H1 (cell line): ENCODE measurements at regions not wholly inside any gene's neighbourhood (a gene's known extent, or its start where the extent isn't known, plus 50 kb on each side); places are given as distances from the start of the nearest gene placed in this dataset.

Source experiments
- CTCF ChIA-PET: fragments of 300-600 bp; sonication (Branson Sonifier 250); formaldehyde crosslinking; loops from one replicate; lab custom pipeline; 2021; ENCODE audit not compliant: partially characterized antibody; lab: Charles Lee
- POLR2A ChIA-PET: fragments of 300-600 bp; sonication (Branson Sonifier 250); formaldehyde crosslinking; loops from one replicate; lab custom pipeline; 2021; ENCODE audit warnings: inconsistent platforms; ENCODE audit not compliant: partially characterized antibody; lab: Charles Lee
- DNase-seq, 2 experiments: peaks; one replicate each; pipeline versions ENCODE4 v3.0.0 to v3.0.0-alpha.2; 2010 to 2022; ENCODE audit warnings: low spot score in 2 of 2, low read depth in 1 of 2, mixed read lengths in 1 of 2
- FAIRE-seq: peaks from 2 replicates; lab custom pipeline; 2011; peaks lifted over from hg19 to GRCh38; lab: Jason Lieb, UNC
- H2AFZ ChIP-seq: 2 replicates; pipeline ENCODE4 v1.8.1; 2012; ENCODE audit warnings: low read length, inconsistent platforms
- H2AK5ac ChIP-seq: 2 replicates; pipeline ENCODE4 v1.6.1; 2013; ENCODE audit warnings: low read depth, low read length
- H2BK120ac ChIP-seq: replicated peaks from 2 replicates; pipeline ENCODE3; 2013; ENCODE audit warnings: low read depth, low read length, inconsistent platforms
- H2BK12ac ChIP-seq: 2 replicates; pipeline ENCODE4 v1.6.1; 2013; ENCODE audit warnings: low read depth, low read length
- H2BK15ac ChIP-seq: 2 replicates; pipeline ENCODE4 v1.6.1; 2013; ENCODE audit warnings: low read length
- H2BK20ac ChIP-seq: 2 replicates; pipeline ENCODE4 v1.6.1; 2013; ENCODE audit warnings: low read length
- H2BK5ac ChIP-seq: 2 replicates; pipeline ENCODE4 v1.6.1; 2013; ENCODE audit warnings: low read depth, low read length
- H3K14ac ChIP-seq: 2 replicates; pipeline ENCODE4 v1.6.1; 2013; ENCODE audit warnings: inconsistent platforms; ENCODE audit not compliant: insufficient read length
- H3K18ac ChIP-seq: 2 replicates; pipeline ENCODE4 v1.6.1; 2013; ENCODE audit warnings: low read length; ENCODE audit errors: extremely low read depth
- H3K23ac ChIP-seq: 2 replicates; pipeline ENCODE4 v1.6.1; 2013; ENCODE audit warnings: inconsistent platforms; ENCODE audit not compliant: insufficient read length
- H3K23me2 ChIP-seq: 2 replicates; pipeline ENCODE4 v1.6.1; 2013; ENCODE audit warnings: low read depth, low read length
- H3K27ac ChIP-seq: 2 replicates; pipeline ENCODE4 v1.6.1; 2011; ENCODE audit warnings: low read depth, low read length, inconsistent platforms
- H3K27me3 ChIP-seq, 4 experiments: replicated peaks in 1 of 4; 1 replicate in 1 of 4; 2 replicates in 3 of 4; pipeline versions ENCODE4 v1.6.1 to v1.8.1; 2011 to 2013; ENCODE audit warnings: low read length in 3 of 4, mild to moderate bottlenecking in 3 of 4, inconsistent platforms in 2 of 4, mixed read lengths in 2 of 4, moderate library complexity in 1 of 4; ENCODE audit not compliant: control insufficient read depth in 3 of 4, insufficient read depth in 3 of 4; ENCODE audit errors: extremely low read depth in 1 of 4
- H3K36me3 ChIP-seq, 4 experiments: 2 replicates each; pipeline versions ENCODE4 v1.6.1 to v1.8.1; 2011 to 2013; ENCODE audit warnings: mild to moderate bottlenecking in 4 of 4, low read length in 3 of 4, moderate library complexity in 2 of 4, control low read depth in 1 of 4, inconsistent platforms in 1 of 4; ENCODE audit not compliant: insufficient read depth in 4 of 4, control insufficient read depth in 2 of 4
- H3K4ac ChIP-seq: replicated peaks from 2 replicates; pipeline ENCODE3; 2013; ENCODE audit warnings: low read length, low read depth, mixed read lengths, inconsistent platforms; ENCODE audit not compliant: insufficient read length
- H3K4me1 ChIP-seq, 4 experiments: replicated peaks in 1 of 4; 1 replicate in 1 of 4; 2 replicates in 3 of 4; pipeline versions ENCODE4 v1.6.1 to v1.8.1; 2011 to 2013; ENCODE audit warnings: low read length in 3 of 4, inconsistent platforms in 2 of 4, mixed read lengths in 1 of 4; ENCODE audit not compliant: insufficient read depth in 4 of 4, control insufficient read depth in 3 of 4
- H3K4me2 ChIP-seq, 2 experiments: 2 replicates each; pipeline versions ENCODE4 v1.6.1 to v1.8.1; 2011 to 2013; ENCODE audit warnings: low read depth in 2 of 2, low read length in 2 of 2, control low read depth in 1 of 2, inconsistent platforms in 1 of 2, mild to moderate bottlenecking in 1 of 2; ENCODE audit not compliant: insufficient read depth in 1 of 2
- H3K4me3 ChIP-seq, 4 experiments: fragments of 200-600, 300-600 bp in 1 of 4; sonication (generic), shearing (Covaris generic), sonication (Bioruptor Twin) in 1 of 4; 2 replicates each; pipeline versions ENCODE4 v1.5.1 to v1.8.1; 2011 to 2016; ENCODE audit warnings: low read length in 4 of 4, low read depth in 3 of 4, control low read depth in 2 of 4, inconsistent platforms in 2 of 4, mild to moderate bottlenecking in 2 of 4, mixed read lengths in 1 of 4, moderate library complexity in 1 of 4; ENCODE audit not compliant: insufficient read depth in 2 of 4; ENCODE audit errors: extremely low read depth in 1 of 4
- H3K56ac ChIP-seq: replicated peaks from 2 replicates; pipeline ENCODE3; 2013; ENCODE audit warnings: low read depth, mild to moderate bottlenecking, mixed read lengths, low read length, inconsistent platforms; ENCODE audit not compliant: insufficient read length
- H3K79me1 ChIP-seq: 2 replicates; pipeline ENCODE4 v1.6.1; 2013; ENCODE audit warnings: low read depth, low read length, control low read depth
- H3K79me2 ChIP-seq, 2 experiments: 2 replicates each; pipeline versions ENCODE4 v1.6.1 to v1.8.1; 2012 to 2013; ENCODE audit warnings: low read length in 2 of 2, mild to moderate bottlenecking in 2 of 2, inconsistent platforms in 1 of 2; ENCODE audit not compliant: insufficient read depth in 2 of 2, control insufficient read depth in 1 of 2
- H3K9ac ChIP-seq, 4 experiments: replicated peaks in 1 of 4; 1 replicate in 1 of 4; 2 replicates in 3 of 4; pipeline versions ENCODE4 v1.6.1 to v1.8.1; 2011 to 2013; ENCODE audit warnings: low read depth in 3 of 4, low read length in 3 of 4, control low read depth in 2 of 4, mild to moderate bottlenecking in 2 of 4, moderate library complexity in 2 of 4, inconsistent platforms in 1 of 4; ENCODE audit errors: extremely low read depth in 1 of 4
- H3K9me3 ChIP-seq, 2 experiments: 2 replicates each; pipeline versions ENCODE4 v1.6.1 to v1.8.1; 2012 to 2013; ENCODE audit warnings: mild to moderate bottlenecking in 2 of 2, moderate library complexity in 2 of 2, control low read depth in 1 of 2, inconsistent platforms in 1 of 2, low read depth in 1 of 2, low read length in 1 of 2, mixed read lengths in 1 of 2; ENCODE audit not compliant: insufficient read depth in 2 of 2
- H4K20me1 ChIP-seq, 2 experiments: replicated peaks in 1 of 2; 2 replicates each; pipeline versions ENCODE3 to v1.8.1; 2011 to 2013; ENCODE audit warnings: inconsistent platforms in 2 of 2, low read length in 2 of 2, mild to moderate bottlenecking in 1 of 2; ENCODE audit not compliant: insufficient read depth in 2 of 2, control insufficient read depth in 1 of 2
- H4K5ac ChIP-seq: 2 replicates; pipeline ENCODE4 v1.6.1; 2013; ENCODE audit warnings: low read length, low read depth, mixed read lengths, inconsistent platforms; ENCODE audit not compliant: insufficient read length
- H4K8ac ChIP-seq: 2 replicates; pipeline ENCODE4 v1.8.0; 2013; ENCODE audit warnings: mild to moderate bottlenecking, moderate library complexity, low read length, inconsistent platforms; ENCODE audit not compliant: insufficient read depth; ENCODE audit errors: extremely low read depth
- H4K91ac ChIP-seq: replicated peaks from 2 replicates; pipeline ENCODE3; 2013; ENCODE audit warnings: low read length, mixed read lengths, inconsistent platforms; ENCODE audit not compliant: insufficient read length
- CBX8 ChIP-seq: fragments of 300-800, 300-1000 bp; sonication (generic); IDR thresholded peaks from 2 replicates; pipeline ENCODE4 v1.7.1; 2016; ENCODE audit warnings: low read depth, low read length, borderline replicate concordance
- HDAC6 ChIP-seq: IDR thresholded peaks from one replicate; pipeline ENCODE4 v1.7.1; 2012; ENCODE audit warnings: low read depth, mild to moderate bottlenecking, inconsistent platforms, low read length, moderate library complexity
- RAD21 ChIP-seq, 2 experiments: IDR thresholded peaks in 1 of 2; conservative IDR thresholded peaks in 1 of 2; 2 replicates each; pipeline ENCODE4 v1.6.1; 2011; ENCODE audit warnings: low read depth in 2 of 2, low read length in 2 of 2, improper control_type of control experiment in 1 of 2, inconsistent platforms in 1 of 2, mild to moderate bottlenecking in 1 of 2, moderate library complexity in 1 of 2
- SP4 ChIP-seq: IDR thresholded peaks from 2 replicates; pipeline ENCODE4 v1.6.1; 2012; ENCODE audit warnings: low read length, inconsistent platforms
- WGBS, 2 experiments: shearing (Covaris generic) in 1 of 2; methylation state at CpG; one replicate each; pipeline versions ENCODE4 v1.1.6 to v1.1.7; 2013 to 2015; ENCODE audit warnings: low lambda C conversion rate in 2 of 2, mixed read lengths in 2 of 2, inconsistent platforms in 1 of 2, low coverage in 1 of 2, missing lambda C conversion rate in 1 of 2; ENCODE audit not compliant: insufficient replicate concordance in 2 of 2, insufficient coverage in 1 of 2, insufficient read length in 1 of 2; ENCODE audit errors: extremely low coverage in 1 of 2, missing lambda C conversion rate in 1 of 2; 5-methylcytosine and 5-hydroxymethylcytosine counted together

DNA sequence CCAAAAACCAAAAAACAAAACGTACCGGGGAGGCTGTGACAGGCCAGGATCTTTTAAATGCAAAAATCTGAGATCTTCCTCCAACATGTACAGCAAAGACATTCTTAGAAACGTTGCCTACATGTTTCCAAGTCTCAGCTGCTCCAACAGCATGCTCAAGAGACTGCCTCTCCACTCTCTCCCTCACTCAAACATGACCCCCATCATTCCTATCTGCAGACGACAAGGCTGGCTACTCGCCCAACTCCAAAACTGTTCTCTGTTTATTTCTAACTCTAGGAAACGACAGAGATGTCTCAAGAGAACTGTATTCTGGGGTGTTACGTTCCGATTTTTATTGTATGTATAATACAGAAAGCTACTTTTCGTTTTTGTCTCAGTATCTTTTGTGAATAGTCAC lies 57.5 kb upstream of the TMCC3 start:
- no peaks in the 10 kb centered on the region for H3K9me3 ChIP-seq
- H3K23me2 ChIP-seq, result no peaks in the 10 kb centered on the region
- no peak overlapping the region for H3K9ac ChIP-seq
- H2BK5ac ChIP-seq, result no peak overlapping the region
- 90% methylated on average over 9 of the region's 9 CpGs; no CpG with 5 or more reads in 1 of the 2 experiments for WGBS, 2 experiments
- no peak overlapping the region for H4K8ac ChIP-seq
- no peak overlapping the region for H2BK20ac ChIP-seq
- no peak overlapping the region for H3K27ac ChIP-seq
- no peak overlapping the region for H2BK120ac ChIP-seq
- no peak overlapping the region for H3K4me3 ChIP-seq
- H3K18ac ChIP-seq, result no peak overlapping the region
- CTCF ChIA-PET, result interaction anchor here (0.7 to 4.1 kb wide), 5 partner anchors 12 to 168 kb away, joined by 4 to 23 read pairs (median 4); no protein-coding TSS in a partner anchor
- H4K91ac ChIP-seq, result no peak overlapping the region
- no peak overlapping the region for H3K23ac ChIP-seq
- no peak overlapping the region for H3K4ac ChIP-seq
- no peaks in the 10 kb centered on the region for H3K27me3 ChIP-seq
- TF ChIP-seq HDAC6 (no peak), CBX8 (no peak), RAD21 (IDR thresholded peaks at IDR 0.05 in 1 of 2, conservative IDR thresholded peaks at IDR 0.05 in 1 of 2; ENCODE audit: low read depth in 2 of 2, low read length in 2 of 2) (no peak), SP4 (no peak)
- no peak overlapping the region for H4K5ac ChIP-seq
- no peak overlapping the region for H3K4me2 ChIP-seq
- H2AK5ac ChIP-seq, result no peak overlapping the region
- H3K79me1 ChIP-seq, result no peaks in the 10 kb centered on the region
- H3K14ac ChIP-seq, result no peak overlapping the region
- POLR2A ChIA-PET, result interaction anchor here (0.7 to 1.2 kb wide), 2 partner anchors 11 to 19 kb away, joined by 3 to 4 read pairs; no protein-coding TSS in a partner anchor
- no peak for DNase-seq
- H2AFZ ChIP-seq, result no peak overlapping the region
- no peaks in the 10 kb centered on the region for H3K79me2 ChIP-seq
- H2BK12ac ChIP-seq, result no peak overlapping the region
- no peak overlapping the region for H2BK15ac ChIP-seq
- 0 out of 7 replicates have a peak, but pooled peaks cover 0 to 2% (median 0%) of the 10 kb centered on the region in 4 experiments for H3K4me1 ChIP-seq
- no peak for FAIRE-seq
- no peak overlapping the region for H3K56ac ChIP-seq
- H4K20me1 ChIP-seq, result no peaks in the 10 kb centered on the region
- H3K36me3 ChIP-seq, result no peaks in the 10 kb centered on the region
